ENCODE measurements at regions not wholly inside any gene's neighbourhood (a gene's known extent, or its start where the extent isn't known, plus 50 kb on each side); places are given as distances from the start of the nearest gene placed in this dataset.
A peak's percentile ranks its signal among the peaks of the same experiment; 100 is the strongest.
"Not testable (repeated sequence)": the region's sequence is repeated elsewhere in the genome, so short reads cannot be mapped to it uniquely, and the experiment has no call there.

GRCh38 chr4:116275006-116275405 is 810.4 kb downstream of the TRAM1L1 start:
- H3K36me3 ChIP-seq (ENCODE audit: insufficient read depth, low read length): no peaks in the 10 kb centered on the region
- H3K4me1 ChIP-seq (ENCODE audit: insufficient read depth, low read length): no peaks in the 10 kb centered on the region
- no peak overlapping the region for H3K4me3 ChIP-seq (ENCODE audit: low read length)
- no peaks in the 10 kb centered on the region for H3K9me3 ChIP-seq (ENCODE audit: low read length)
- no peak overlapping the region for H2AFZ ChIP-seq (ENCODE audit: low read depth, low read length)
- no peaks in the 10 kb centered on the region for H3K27me3 ChIP-seq (ENCODE audit: insufficient read depth, low read length)

GRCh38 chr4:116272336-116272735 is 813.0 kb downstream of the TRAM1L1 start:
- no peak overlapping the region for H3K4me3 ChIP-seq (ENCODE audit: low read length)
- H3K9me3 ChIP-seq (ENCODE audit: low read length): no peaks in the 10 kb centered on the region
- peaks cover 2% of the 10 kb centered on the region for H3K4me1 ChIP-seq (ENCODE audit: insufficient read depth, low read length)
- no peak overlapping the region for H2AFZ ChIP-seq (ENCODE audit: low read depth, low read length)
- no peaks in the 10 kb centered on the region for H3K27me3 ChIP-seq (ENCODE audit: insufficient read depth, low read length)
- no peaks in the 10 kb centered on the region for H3K36me3 ChIP-seq (ENCODE audit: insufficient read depth, low read length)

GRCh38 chr4:116260931-116261330 is 824.4 kb downstream of the TRAM1L1 start:
- not testable (repeated sequence) for H2AFZ ChIP-seq (ENCODE audit: low read depth, low read length); H3K9me3 ChIP-seq (ENCODE audit: low read length); H3K27me3 ChIP-seq (ENCODE audit: insufficient read depth, low read length); H3K4me1 ChIP-seq (ENCODE audit: insufficient read depth, low read length); H3K36me3 ChIP-seq (ENCODE audit: insufficient read depth, low read length); H3K4me3 ChIP-seq (ENCODE audit: low read length)

DNA sequence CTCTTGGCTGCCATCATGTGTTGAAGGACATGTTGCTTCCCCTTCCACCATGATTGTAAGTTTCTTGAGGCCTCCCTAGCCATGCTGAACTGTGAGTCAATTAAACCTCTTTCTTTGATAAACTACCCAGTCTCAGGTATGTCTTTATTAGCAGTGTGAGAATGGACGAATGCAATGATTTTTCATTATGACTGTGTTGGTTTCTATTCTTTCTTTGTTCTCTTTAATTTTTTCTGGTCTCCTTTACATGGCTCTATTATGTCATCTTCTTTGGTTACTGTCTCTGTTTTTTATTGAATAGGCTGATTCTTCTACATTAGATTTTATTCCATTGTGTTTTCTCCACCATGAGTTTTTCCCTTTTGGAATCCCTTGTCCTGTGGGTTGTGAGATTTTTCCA is 840.6 kb downstream of the TRAM1L1 start:
- H3K4me1 ChIP-seq (ENCODE audit: insufficient read depth, low read length): no peaks in the 10 kb centered on the region
- no peak overlapping the region for H3K4me3 ChIP-seq (ENCODE audit: low read length)
- no peak overlapping the region for H2AFZ ChIP-seq (ENCODE audit: low read depth, low read length)
- H3K36me3 ChIP-seq (ENCODE audit: insufficient read depth, low read length): no peaks in the 10 kb centered on the region
- no peaks in the 10 kb centered on the region for H3K27me3 ChIP-seq (ENCODE audit: insufficient read depth, low read length)
- no peaks in the 10 kb centered on the region for H3K9me3 ChIP-seq (ENCODE audit: low read length)

DNA sequence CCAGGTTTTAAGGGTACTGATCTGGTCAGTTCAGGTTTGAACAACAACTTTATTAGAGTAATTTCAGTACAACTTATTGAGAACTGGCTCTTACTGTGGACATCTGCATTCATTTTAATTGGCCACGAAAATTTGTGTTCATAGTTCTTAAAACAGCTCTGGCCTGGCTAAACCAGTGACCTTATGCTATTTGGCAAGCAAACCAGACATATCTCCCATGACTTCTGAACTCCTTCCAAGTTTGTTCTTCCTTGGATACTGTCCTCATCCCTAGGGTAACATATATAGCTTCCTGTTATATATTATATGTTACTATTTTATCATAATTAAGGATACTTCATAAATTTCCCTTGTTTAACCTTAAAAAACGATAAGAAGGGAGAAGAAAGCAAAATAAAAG is 841.9 kb downstream of the TRAM1L1 start:
- H3K9me3 ChIP-seq (ENCODE audit: low read length): no peaks in the 10 kb centered on the region
- no peak overlapping the region for H2AFZ ChIP-seq (ENCODE audit: low read depth, low read length)
- no peaks in the 10 kb centered on the region for H3K27me3 ChIP-seq (ENCODE audit: insufficient read depth, low read length)
- H3K4me1 ChIP-seq (ENCODE audit: insufficient read depth, low read length): no peaks in the 10 kb centered on the region
- H3K36me3 ChIP-seq (ENCODE audit: insufficient read depth, low read length): no peaks in the 10 kb centered on the region
- H3K4me3 ChIP-seq (ENCODE audit: low read length): no peak overlapping the region

DNA sequence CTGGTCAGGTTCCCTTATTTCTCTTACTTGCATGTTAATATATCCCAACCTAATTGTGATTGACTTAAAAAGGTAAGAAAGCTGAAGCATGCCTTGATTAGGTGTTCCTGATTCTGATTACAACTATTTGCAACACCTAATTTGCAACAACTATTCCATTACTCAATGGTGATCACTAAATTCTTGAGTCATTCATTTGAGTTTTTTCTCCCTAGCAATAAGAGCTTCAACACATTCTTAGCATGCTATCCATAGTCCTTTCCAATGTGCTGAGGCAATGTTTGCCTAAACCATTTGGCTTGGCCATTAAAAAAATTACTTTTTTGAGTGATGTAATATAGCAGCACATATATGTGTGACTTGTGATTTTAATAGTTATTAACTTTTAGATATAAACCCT is 851.4 kb downstream of the TRAM1L1 start:
- Histone ChIP-seq H3K27me3 (ENCODE audit: insufficient read depth, low read length) (no peaks in the 10 kb centered on the region), H2AFZ (ENCODE audit: low read depth, low read length) (no peak overlapping the region), H3K4me1 (ENCODE audit: insufficient read depth, low read length) (peaks cover 2% of the 10 kb centered on the region), H3K36me3 (ENCODE audit: insufficient read depth, low read length) (no peaks in the 10 kb centered on the region), H3K4me3 (ENCODE audit: low read length) (no peak overlapping the region), H3K9me3 (ENCODE audit: low read length) (no peaks in the 10 kb centered on the region)

DNA sequence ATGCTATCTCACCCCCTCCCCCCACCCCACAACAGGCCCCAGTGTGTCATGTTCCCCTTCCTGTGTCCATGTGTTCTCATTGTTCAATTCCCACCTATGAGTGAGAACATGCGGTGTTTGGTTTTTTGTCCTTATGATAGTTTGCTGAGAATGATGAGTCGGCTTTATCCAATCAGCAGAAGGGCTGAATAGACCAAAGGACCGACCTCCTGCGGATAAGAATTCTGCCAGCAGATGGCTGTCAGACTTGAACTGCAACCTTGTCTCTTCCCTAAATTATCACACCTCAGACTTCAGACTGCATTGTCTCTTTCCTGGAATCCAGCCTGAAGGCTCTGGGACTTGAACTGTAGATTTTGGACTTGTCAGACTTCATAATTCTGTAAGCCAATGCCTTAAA is 853.4 kb downstream of the TRAM1L1 start:
- not testable (repeated sequence) for H3K9me3 ChIP-seq (ENCODE audit: low read length); H3K27me3 ChIP-seq (ENCODE audit: insufficient read depth, low read length); H2AFZ ChIP-seq (ENCODE audit: low read depth, low read length); H3K36me3 ChIP-seq (ENCODE audit: insufficient read depth, low read length); H3K4me1 ChIP-seq (ENCODE audit: insufficient read depth, low read length); H3K4me3 ChIP-seq (ENCODE audit: low read length)

DNA sequence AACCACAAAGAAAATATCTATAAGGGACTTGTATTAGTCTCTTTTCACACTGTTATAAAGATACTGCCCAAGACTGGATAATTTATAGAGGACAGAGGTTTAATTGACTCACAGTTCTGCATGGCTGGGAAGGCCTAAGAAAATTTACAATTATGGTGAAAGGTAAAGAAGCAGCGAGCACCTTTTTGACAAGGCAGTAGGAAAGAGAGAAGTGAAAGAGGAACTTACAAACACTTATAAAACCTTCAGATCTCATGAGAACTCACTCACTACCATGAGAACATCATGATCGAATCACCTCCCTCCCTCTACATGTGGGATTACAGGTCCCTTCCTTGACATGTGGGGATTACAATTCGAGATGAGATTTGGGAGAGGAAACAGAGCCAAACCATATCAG is 856.0 kb downstream of the TRAM1L1 start:
- Histone ChIP-seq H3K9me3 (ENCODE audit: low read length) (no peaks in the 10 kb centered on the region), H3K36me3 (ENCODE audit: insufficient read depth, low read length) (no peaks in the 10 kb centered on the region), H3K27me3 (ENCODE audit: insufficient read depth, low read length) (no peaks in the 10 kb centered on the region), H3K4me1 (ENCODE audit: insufficient read depth, low read length) (peaks cover 2% of the 10 kb centered on the region), H2AFZ (ENCODE audit: low read depth, low read length) (no peak overlapping the region), H3K4me3 (ENCODE audit: low read length) (no peak overlapping the region)

- Histone ChIP-seq H3K9me3 (ENCODE audit: low read length) (no peaks in the 10 kb centered on the region), H3K4me1 (ENCODE audit: insufficient read depth, low read length) (no peaks in the 10 kb centered on the region), H3K27me3 (ENCODE audit: insufficient read depth, low read length) (no peaks in the 10 kb centered on the region), H3K36me3 (ENCODE audit: insufficient read depth, low read length) (no peaks in the 10 kb centered on the region), H3K4me3 (ENCODE audit: low read length) (no peak overlapping the region), H2AFZ (ENCODE audit: low read depth, low read length) (no peak overlapping the region)
These were observed 862.2 kb downstream of the TRAM1L1 start for GRCh38 chr4:116223040-116223732.

GRCh38 chr4:116217781-116218180 is 867.6 kb downstream of the TRAM1L1 start:
- no peak overlapping the region for H3K4me3 ChIP-seq (ENCODE audit: low read length)
- H3K4me1 ChIP-seq (ENCODE audit: insufficient read depth, low read length): no peaks in the 10 kb centered on the region
- no peaks in the 10 kb centered on the region for H3K27me3 ChIP-seq (ENCODE audit: insufficient read depth, low read length)
- no peak overlapping the region for H2AFZ ChIP-seq (ENCODE audit: low read depth, low read length)
- H3K9me3 ChIP-seq (ENCODE audit: low read length): no peaks in the 10 kb centered on the region
- no peaks in the 10 kb centered on the region for H3K36me3 ChIP-seq (ENCODE audit: insufficient read depth, low read length)

- no peaks in the 10 kb centered on the region for H3K9me3 ChIP-seq (ENCODE audit: low read length)
- no peaks in the 10 kb centered on the region for H3K27me3 ChIP-seq (ENCODE audit: insufficient read depth, low read length)
- H3K4me3 ChIP-seq (ENCODE audit: low read length): no peak overlapping the region
- H3K4me1 ChIP-seq (ENCODE audit: insufficient read depth, low read length): no peaks in the 10 kb centered on the region
- H2AFZ ChIP-seq (ENCODE audit: low read depth, low read length): peak overlapping the region; percentile 12
- no peaks in the 10 kb centered on the region for H3K36me3 ChIP-seq (ENCODE audit: insufficient read depth, low read length)
These were observed 869.8 kb downstream of the TRAM1L1 start for GRCh38 chr4:116215622-116216021.

DNA sequence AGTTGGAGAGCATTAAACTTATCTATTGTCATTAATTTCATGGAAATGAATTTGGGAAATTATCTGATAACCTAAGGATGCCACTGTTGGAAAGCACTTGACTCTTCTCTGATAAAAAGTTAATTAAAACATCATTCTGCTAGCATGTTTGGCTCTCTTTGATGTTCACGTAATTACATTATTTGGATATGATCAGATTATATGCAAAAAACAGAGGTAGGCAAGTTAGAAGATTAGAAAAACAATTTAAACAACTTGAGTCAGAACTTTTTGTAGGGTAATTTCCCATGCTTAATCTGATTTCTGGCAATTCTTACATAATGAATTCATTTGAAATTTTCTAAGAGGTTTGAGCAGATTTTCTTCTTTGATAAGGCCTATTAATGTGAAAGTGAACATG is 882.9 kb downstream of the TRAM1L1 start:
- no peaks in the 10 kb centered on the region for H3K9me3 ChIP-seq (ENCODE audit: low read length)
- no peaks in the 10 kb centered on the region for H3K4me1 ChIP-seq (ENCODE audit: insufficient read depth, low read length)
- H3K4me3 ChIP-seq (ENCODE audit: low read length): no peak overlapping the region
- H3K27me3 ChIP-seq (ENCODE audit: insufficient read depth, low read length): no peaks in the 10 kb centered on the region
- H2AFZ ChIP-seq (ENCODE audit: low read depth, low read length): no peak overlapping the region
- H3K36me3 ChIP-seq (ENCODE audit: insufficient read depth, low read length): no peaks in the 10 kb centered on the region

- no peaks in the 10 kb centered on the region for H3K27me3 ChIP-seq (ENCODE audit: insufficient read depth, low read length)
- no peak overlapping the region for H3K4me3 ChIP-seq (ENCODE audit: low read length)
- no peaks in the 10 kb centered on the region for H3K4me1 ChIP-seq (ENCODE audit: insufficient read depth, low read length)
- no peaks in the 10 kb centered on the region for H3K9me3 ChIP-seq (ENCODE audit: low read length)
- H3K36me3 ChIP-seq (ENCODE audit: insufficient read depth, low read length): no peaks in the 10 kb centered on the region
- no peak overlapping the region for H2AFZ ChIP-seq (ENCODE audit: low read depth, low read length)
These were observed 888.0 kb downstream of the TRAM1L1 start for GRCh38 chr4:116197317-116197809.

DNA sequence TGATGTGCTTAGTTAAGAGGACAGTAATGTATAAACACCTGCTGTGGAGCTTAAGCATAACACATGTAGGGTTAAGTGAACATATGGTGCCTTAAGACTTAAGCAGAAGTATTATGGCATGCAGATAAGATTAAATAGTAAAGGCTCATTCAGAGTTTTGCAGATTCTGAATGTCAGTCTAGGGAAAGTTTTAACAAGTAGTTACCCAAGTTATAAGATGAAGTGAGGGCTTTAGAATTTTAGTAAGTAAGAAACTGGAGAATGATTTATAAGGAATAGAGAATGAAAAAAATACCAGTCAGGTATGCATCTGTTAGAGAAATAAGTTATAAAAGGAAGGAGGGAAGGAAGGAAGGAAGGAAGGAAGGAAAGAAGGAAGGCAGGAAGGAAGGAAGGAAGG is 902.1 kb downstream of the TRAM1L1 start:
- no peak overlapping the region for H2AFZ ChIP-seq (ENCODE audit: low read depth, low read length)
- H3K4me1 ChIP-seq (ENCODE audit: insufficient read depth, low read length): no peaks in the 10 kb centered on the region
- H3K9me3 ChIP-seq (ENCODE audit: low read length): no peaks in the 10 kb centered on the region
- no peaks in the 10 kb centered on the region for H3K27me3 ChIP-seq (ENCODE audit: insufficient read depth, low read length)
- no peaks in the 10 kb centered on the region for H3K36me3 ChIP-seq (ENCODE audit: insufficient read depth, low read length)
- no peak overlapping the region for H3K4me3 ChIP-seq (ENCODE audit: low read length)

Measured in neuron (in vitro differentiated cells).